SH-SY5Y (cell line): ENCODE measurements at regions not wholly inside any gene's neighbourhood (a gene's known extent, or its start where the extent isn't known, plus 50 kb on each side); places are given as distances from the start of the nearest gene placed in this dataset.

Source experiments
- GATA2 ChIP-seq: IDR thresholded peaks from 2 replicates; pipeline ENCODE4 v1.6.1; 2011; ENCODE audit warnings: mild to moderate bottlenecking, low read depth, low read length
- GATA3 ChIP-seq: IDR thresholded peaks from 2 replicates; pipeline ENCODE4 v1.6.1; 2011; ENCODE audit warnings: low read depth, mild to moderate bottlenecking, low read length, moderate library complexity

GRCh38 chr2:128551435-128551834 lies 232.8 kb upstream of the HS6ST1 start:
- no peak for TF ChIP-seq GATA3
- TF ChIP-seq GATA2, result no peak
